Esophagus muscularis mucosa (tissue), 2 donors: ENCODE measurements at regions not wholly inside any gene's neighbourhood (a gene's known extent, or its start where the extent isn't known, plus 50 kb on each side); places are given as distances from the start of the nearest gene placed in this dataset.

Experiments
- EP300 ChIP-seq: sonication (generic); formaldehyde crosslinking; IDR thresholded peaks from one replicate; pipeline ENCODE4 v1.6.1; 2017; ENCODE audit warnings: antibody characterized with exemption
- POLR2A ChIP-seq: fragments of 450-650 bp; IDR thresholded peaks from one replicate; pipeline ENCODE4 v1.6.1; 2017; ENCODE audit warnings: antibody characterized with exemption, moderate library complexity, mild to moderate bottlenecking, low read depth

GRCh38 chr9:105854783-105855724 lies 160.7 kb downstream of the TMEM38B start:
- TF ChIP-seq POLR2A (no peak), EP300 (no peak)
